Peyer's patch (tissue), 4 donors: ENCODE measurements at regions not wholly inside any gene's neighbourhood (a gene's known extent, or its start where the extent isn't known, plus 50 kb on each side); places are given as distances from the start of the nearest gene placed in this dataset.
A peak's percentile ranks its signal among the peaks of the same experiment; 100 is the strongest.

ENCODE experiments used
- CTCF ChIP-seq, 6 experiments: fragments of 450-650 bp in 4 of 6; fragments of 200-600 bp in 2 of 6; sonication (generic) in 1 of 6; IDR thresholded peaks; one replicate each; pipeline ENCODE4 v1.5.1; 2017 to 2019; ENCODE audit warnings: antibody characterized with exemption in 6 of 6, mild to moderate bottlenecking in 3 of 6, moderate library complexity in 1 of 6
- POLR2A ChIP-seq, 2 donors: fragments of 450-650 bp; IDR thresholded peaks; one replicate each; pipeline ENCODE4 v1.5.1; 2017; ENCODE audit warnings: antibody characterized with exemption in 2 of 2, mild to moderate bottlenecking in 2 of 2, moderate library complexity in 2 of 2

GRCh38 chr6:167766986-167767714 lies 59.6 kb upstream of the AFDN start:
- peak in 2 of 6 experiments; percentile 9 for TF ChIP-seq CTCF (IDR thresholded peaks at IDR 0.05)
- no peak for TF ChIP-seq POLR2A (IDR thresholded peaks at IDR 0.05)
